ENCODE measurements at regions not wholly inside any gene's neighbourhood (a gene's known extent, or its start where the extent isn't known, plus 50 kb on each side); places are given as distances from the start of the nearest gene placed in this dataset.

- Mint-ChIP-seq H3K27me3 (no peaks in the 10 kb centered on the region), H3K9me3 (ENCODE audit: low read depth) (peaks cover 2% of the 10 kb centered on the region), H3K27ac (no peak overlapping the region), H3K4me1 (no peaks in the 10 kb centered on the region), H3K4me3 (no peak overlapping the region), H3K36me3 (no peaks in the 10 kb centered on the region)
- ATAC-seq (no peak), DNase-seq (no peak)
- CTCF ChIA-PET = no interaction called here
Observed at GRCh38 chr21:27134516-27134915, 167.6 kb upstream of the ADAMTS5 start.

- DNase-seq (no peak), ATAC-seq (no peak)
- Mint-ChIP-seq H3K27ac (no peak overlapping the region), H3K4me3 (no peak overlapping the region), H3K4me1 (no peaks in the 10 kb centered on the region), H3K36me3 (no peaks in the 10 kb centered on the region), H3K27me3 (no peaks in the 10 kb centered on the region), H3K9me3 (ENCODE audit: low read depth) (peaks cover 5% of the 10 kb centered on the region)
- CTCF ChIA-PET = no interaction called here
Observed at GRCh38 chr21:27132266-27132665, 165.4 kb upstream of the ADAMTS5 start.

- DNase-seq (no peak), ATAC-seq (no peak)
- no peaks in the 10 kb centered on the region for H3K36me3 Mint-ChIP-seq
- no peak overlapping the region for H3K4me3 Mint-ChIP-seq
- H3K27ac Mint-ChIP-seq = no peak overlapping the region
- no peaks in the 10 kb centered on the region for H3K27me3 Mint-ChIP-seq
- CTCF ChIA-PET = no interaction called here
- H3K4me1 Mint-ChIP-seq = no peaks in the 10 kb centered on the region
- H3K9me3 Mint-ChIP-seq (ENCODE audit: low read depth) = peaks cover 5% of the 10 kb centered on the region
Observed at GRCh38 chr21:27130154-27130553, 163.3 kb upstream of the ADAMTS5 start.

GRCh38 chr21:27129694-27130093 is 162.8 kb upstream of the ADAMTS5 start:
- Mint-ChIP-seq H3K27ac (no peak overlapping the region), H3K4me3 (no peak overlapping the region), H3K9me3 (ENCODE audit: low read depth) (peaks cover 5% of the 10 kb centered on the region), H3K27me3 (no peaks in the 10 kb centered on the region), H3K4me1 (no peaks in the 10 kb centered on the region), H3K36me3 (no peaks in the 10 kb centered on the region)
- CTCF ChIA-PET = no interaction called here
- DNase-seq = no peak
- no peak for ATAC-seq

- Mint-ChIP-seq H3K4me3 (no peak overlapping the region), H3K36me3 (no peaks in the 10 kb centered on the region), H3K9me3 (ENCODE audit: low read depth) (peaks cover 5% of the 10 kb centered on the region), H3K4me1 (no peaks in the 10 kb centered on the region), H3K27me3 (no peaks in the 10 kb centered on the region), H3K27ac (no peak overlapping the region)
- ATAC-seq (no peak), DNase-seq (no peak)
- CTCF ChIA-PET = no interaction called here
Observed at GRCh38 chr21:27129215-27129614, 162.3 kb upstream of the ADAMTS5 start.

- Mint-ChIP-seq H3K27me3 (no peaks in the 10 kb centered on the region), H3K4me3 (no peak overlapping the region), H3K27ac (no peak overlapping the region), H3K9me3 (ENCODE audit: low read depth) (peaks cover 3% of the 10 kb centered on the region), H3K36me3 (no peaks in the 10 kb centered on the region), H3K4me1 (no peaks in the 10 kb centered on the region)
- ATAC-seq = no peak
- CTCF ChIA-PET = no interaction called here
- DNase-seq = no peak
Observed at GRCh38 chr21:27126140-27126539, 159.3 kb upstream of the ADAMTS5 start.

- H3K36me3 Mint-ChIP-seq = no peaks in the 10 kb centered on the region
- no peaks in the 10 kb centered on the region for H3K4me1 Mint-ChIP-seq
- no peaks in the 10 kb centered on the region for H3K9me3 Mint-ChIP-seq (ENCODE audit: low read depth)
- H3K27ac Mint-ChIP-seq = no peak overlapping the region
- DNase-seq = no peak
- H3K4me3 Mint-ChIP-seq = no peak overlapping the region
- ATAC-seq = no peak
- CTCF ChIA-PET = no interaction called here
- H3K27me3 Mint-ChIP-seq = no peaks in the 10 kb centered on the region
Observed at GRCh38 chr21:27122686-27123085, 155.8 kb upstream of the ADAMTS5 start.

- H3K27ac Mint-ChIP-seq = no peak overlapping the region
- ATAC-seq = no peak
- H3K9me3 Mint-ChIP-seq (ENCODE audit: low read depth) = peaks cover 4% of the 10 kb centered on the region
- no peaks in the 10 kb centered on the region for H3K36me3 Mint-ChIP-seq
- H3K27me3 Mint-ChIP-seq = no peaks in the 10 kb centered on the region
- no peak overlapping the region for H3K4me3 Mint-ChIP-seq
- CTCF ChIA-PET = no interaction called here
- no peaks in the 10 kb centered on the region for H3K4me1 Mint-ChIP-seq
- no peak for DNase-seq
Observed at GRCh38 chr21:27114111-27114510, 147.2 kb upstream of the ADAMTS5 start.

- no peaks in the 10 kb centered on the region for H3K27me3 Mint-ChIP-seq
- no peak overlapping the region for H3K4me3 Mint-ChIP-seq
- H3K9me3 Mint-ChIP-seq (ENCODE audit: low read depth) = peaks cover 4% of the 10 kb centered on the region
- no peak overlapping the region for H3K27ac Mint-ChIP-seq
- ATAC-seq = no peak
- CTCF ChIA-PET = no interaction called here
- H3K36me3 Mint-ChIP-seq = no peaks in the 10 kb centered on the region
- no peaks in the 10 kb centered on the region for H3K4me1 Mint-ChIP-seq
- no peak for DNase-seq
Observed at GRCh38 chr21:27112186-27112585, 145.3 kb upstream of the ADAMTS5 start.

GRCh38 chr21:27110956-27111355 is 144.1 kb upstream of the ADAMTS5 start:
- H3K4me3 Mint-ChIP-seq = no peak overlapping the region
- ATAC-seq = no peak
- no peaks in the 10 kb centered on the region for H3K27me3 Mint-ChIP-seq
- H3K4me1 Mint-ChIP-seq = no peaks in the 10 kb centered on the region
- H3K9me3 Mint-ChIP-seq (ENCODE audit: low read depth) = peaks cover 4% of the 10 kb centered on the region
- no peak for DNase-seq
- H3K36me3 Mint-ChIP-seq = no peaks in the 10 kb centered on the region
- CTCF ChIA-PET = no interaction called here
- H3K27ac Mint-ChIP-seq = no peak overlapping the region

GRCh38 chr21:27108701-27109100 is 141.8 kb upstream of the ADAMTS5 start:
- no peak overlapping the region for H3K27ac Mint-ChIP-seq
- no peaks in the 10 kb centered on the region for H3K36me3 Mint-ChIP-seq
- H3K9me3 Mint-ChIP-seq (ENCODE audit: low read depth) = peaks cover 6% of the 10 kb centered on the region
- DNase-seq (no peak), ATAC-seq (no peak)
- H3K4me3 Mint-ChIP-seq = no peak overlapping the region
- H3K4me1 Mint-ChIP-seq = no peaks in the 10 kb centered on the region
- no peaks in the 10 kb centered on the region for H3K27me3 Mint-ChIP-seq
- CTCF ChIA-PET = no interaction called here

- Mint-ChIP-seq H3K4me3 (no peak overlapping the region), H3K4me1 (no peaks in the 10 kb centered on the region), H3K9me3 (ENCODE audit: low read depth) (peaks cover 6% of the 10 kb centered on the region), H3K27me3 (no peaks in the 10 kb centered on the region), H3K36me3 (no peaks in the 10 kb centered on the region), H3K27ac (no peak overlapping the region)
- CTCF ChIA-PET = no interaction called here
- no peak for DNase-seq
- no peak for ATAC-seq
Observed at GRCh38 chr21:27108228-27108627, 141.3 kb upstream of the ADAMTS5 start.

- H3K4me3 Mint-ChIP-seq = no peak overlapping the region
- DNase-seq (no peak), ATAC-seq (no peak)
- peaks cover 6% of the 10 kb centered on the region for H3K9me3 Mint-ChIP-seq (ENCODE audit: low read depth)
- no peaks in the 10 kb centered on the region for H3K27me3 Mint-ChIP-seq
- CTCF ChIA-PET = no interaction called here
- H3K27ac Mint-ChIP-seq = no peak overlapping the region
- H3K4me1 Mint-ChIP-seq = no peaks in the 10 kb centered on the region
- H3K36me3 Mint-ChIP-seq = no peaks in the 10 kb centered on the region
Observed at GRCh38 chr21:27104846-27105431, 138.1 kb upstream of the ADAMTS5 start.

GRCh38 chr21:27103768-27104167 is 136.9 kb upstream of the ADAMTS5 start:
- CTCF ChIA-PET = no interaction called here

GRCh38 chr21:27101523-27101922 is 134.6 kb upstream of the ADAMTS5 start:
- Mint-ChIP-seq H3K4me1 (no peaks in the 10 kb centered on the region), H3K27me3 (no peaks in the 10 kb centered on the region), H3K9me3 (ENCODE audit: low read depth) (peaks cover 4% of the 10 kb centered on the region), H3K36me3 (no peaks in the 10 kb centered on the region), H3K27ac (no peak overlapping the region), H3K4me3 (no peak overlapping the region)
- CTCF ChIA-PET = no interaction called here
- DNase-seq (no peak), ATAC-seq (no peak)

More at GRCh38 chr21:27103768-27104167, 136.9 kb upstream of the ADAMTS5 start:
- no peaks in the 10 kb centered on the region for H3K27me3 Mint-ChIP-seq
- H3K9me3 Mint-ChIP-seq (ENCODE audit: low read depth) = peaks cover 6% of the 10 kb centered on the region
- H3K4me1 Mint-ChIP-seq = no peaks in the 10 kb centered on the region
- ATAC-seq (no peak), DNase-seq (no peak)
- H3K36me3 Mint-ChIP-seq = no peaks in the 10 kb centered on the region
- H3K27ac Mint-ChIP-seq = no peak overlapping the region
- H3K4me3 Mint-ChIP-seq = no peak overlapping the region

Measured in activated CD8-positive, alpha-beta memory T cell treated with anti-CD3 and anti-CD28 coated beads, Interleukin-2, amount 10 ng/mL, durations not matched to agents 7 days and 5 days (primary cell).